ENCODE measurements at regions not wholly inside any gene's neighbourhood (a gene's known extent, or its start where the extent isn't known, plus 50 kb on each side); places are given as distances from the start of the nearest gene placed in this dataset.
A peak's percentile ranks its signal among the peaks of the same experiment; 100 is the strongest.

- Histone ChIP-seq H3K4me3 (no peak overlapping the region), H3K9me3 (no peaks in the 10 kb centered on the region), H3K36me3 (ENCODE audit: low read depth) (no peaks in the 10 kb centered on the region), H3K4me1 (ENCODE audit: low read depth) (peaks cover 5% of the 10 kb centered on the region)
- DNase-seq (no peak), ATAC-seq (no peak)
- intact Hi-C loops (cut with DNase I, micrococcal nuclease), result no loop called here
- no peak for TF ChIP-seq CTCF (IDR thresholded peaks at IDR 0.05)
Observed at GRCh38 chr7:82701949-82702348, 258.4 kb upstream of the CACNA2D1 start.

DNA sequence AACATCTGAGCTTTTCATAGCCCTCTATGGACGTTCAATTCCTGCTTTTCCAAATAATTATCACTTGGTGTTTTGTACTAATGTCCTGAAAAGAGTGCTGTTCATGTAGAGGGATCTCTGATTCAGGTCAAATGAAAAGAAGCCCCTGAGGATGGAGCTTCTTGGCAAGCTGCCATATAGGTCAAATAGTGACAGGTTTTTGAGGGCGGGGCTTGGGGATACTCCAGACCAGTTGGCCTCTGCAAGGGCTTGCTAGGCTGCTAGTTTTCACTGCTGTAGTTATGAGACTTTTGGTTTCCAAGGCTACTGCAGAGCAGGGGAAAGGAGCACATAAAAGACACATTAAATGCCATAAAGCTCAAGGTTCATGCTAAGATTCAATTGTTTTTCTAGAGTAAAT is 257.2 kb upstream of the CACNA2D1 start:
- peak; percentile 82 for ATAC-seq
- peak in 1 of 3 donors; percentile 19 for DNase-seq
- H3K4me1 ChIP-seq (ENCODE audit: low read depth), result peaks cover 5% of the 10 kb centered on the region
- no peak for TF ChIP-seq CTCF (IDR thresholded peaks at IDR 0.05)
- H3K9me3 ChIP-seq, result no peaks in the 10 kb centered on the region
- intact Hi-C loops (cut with DNase I, micrococcal nuclease), result no loop called here
- H3K36me3 ChIP-seq (ENCODE audit: low read depth), result no peaks in the 10 kb centered on the region
- no peak overlapping the region for H3K4me3 ChIP-seq

DNA sequence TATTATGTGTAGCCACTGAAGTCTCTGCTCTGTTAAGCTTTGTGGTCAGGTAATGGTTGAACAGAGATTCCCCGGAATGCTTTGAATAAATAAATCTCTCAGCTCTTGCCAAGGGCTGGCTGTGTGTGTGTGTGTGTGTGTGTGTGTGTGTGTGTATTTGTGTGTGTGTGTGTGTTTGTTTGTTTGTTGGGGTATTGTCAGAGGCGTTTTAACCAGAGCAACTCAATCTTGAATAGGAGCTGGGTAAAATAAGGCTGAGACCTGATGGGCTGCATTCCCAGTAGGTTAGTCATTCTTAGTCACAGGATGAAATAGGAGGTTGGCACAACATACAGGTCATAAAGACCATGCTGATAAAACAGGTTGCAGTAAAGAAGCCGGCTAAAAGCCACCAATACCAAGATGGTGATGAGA is 256.2 kb upstream of the CACNA2D1 start:
- Histone ChIP-seq H3K9me3 (no peaks in the 10 kb centered on the region), H3K36me3 (ENCODE audit: low read depth) (no peaks in the 10 kb centered on the region), H3K4me1 (ENCODE audit: low read depth) (peaks cover 5% of the 10 kb centered on the region), H3K4me3 (no peak overlapping the region)
- DNase-seq, result peak in 1 of 3 donors; percentile 80
- ATAC-seq, result peak; percentile 76
- intact Hi-C loops (cut with DNase I, micrococcal nuclease), result no loop called here
- no peak for TF ChIP-seq CTCF (IDR thresholded peaks at IDR 0.05)

GRCh38 chr7:82697897-82698296 is 254.3 kb upstream of the CACNA2D1 start:
- no peaks in the 10 kb centered on the region for H3K36me3 ChIP-seq (ENCODE audit: low read depth)
- no peak overlapping the region for H3K4me3 ChIP-seq
- DNase-seq, result no peak
- intact Hi-C loops (cut with DNase I, micrococcal nuclease), result no loop called here
- no peaks in the 10 kb centered on the region for H3K9me3 ChIP-seq
- ATAC-seq, result no peak
- TF ChIP-seq CTCF (IDR thresholded peaks at IDR 0.05), result no peak
- peaks cover 5% of the 10 kb centered on the region for H3K4me1 ChIP-seq (ENCODE audit: low read depth)

GRCh38 chr7:82696631-82697030 is 253.1 kb upstream of the CACNA2D1 start:
- DNase-seq (no peak), ATAC-seq (no peak)
- Histone ChIP-seq H3K36me3 (ENCODE audit: low read depth) (no peaks in the 10 kb centered on the region), H3K9me3 (no peaks in the 10 kb centered on the region), H3K4me3 (no peak overlapping the region), H3K4me1 (ENCODE audit: low read depth) (peaks cover 5% of the 10 kb centered on the region)
- no peak for TF ChIP-seq CTCF (IDR thresholded peaks at IDR 0.05)
- intact Hi-C loops (cut with DNase I, micrococcal nuclease), result no loop called here

- DNase-seq (no peak), ATAC-seq (no peak)
- Histone ChIP-seq H3K36me3 (ENCODE audit: low read depth) (no peaks in the 10 kb centered on the region), H3K9me3 (no peaks in the 10 kb centered on the region), H3K4me1 (ENCODE audit: low read depth) (no peaks in the 10 kb centered on the region), H3K4me3 (no peak overlapping the region)
- intact Hi-C loops (cut with DNase I, micrococcal nuclease), result no loop called here
- no peak for TF ChIP-seq CTCF (IDR thresholded peaks at IDR 0.05)
Observed at GRCh38 chr7:82694022-82694421, 250.4 kb upstream of the CACNA2D1 start.
